SK-N-SH (cell line): ENCODE measurements at regions not wholly inside any gene's neighbourhood (a gene's known extent, or its start where the extent isn't known, plus 50 kb on each side); places are given as distances from the start of the nearest gene placed in this dataset.

Source experiments
- MXI1 ChIP-seq: IDR thresholded peaks from 2 replicates; pipeline ENCODE4 v1.6.1; 2012; ENCODE audit warnings: mild to moderate bottlenecking, low read depth, low read length, improper control_type of control experiment
- TF ChIP-seq, protein P1 (sequence below): fragments of 200-600 bp; sonication (generic); IDR thresholded peaks from 2 replicates; pipeline ENCODE4 v1.6.1; 2017; ENCODE audit warnings: antibody characterized with exemption, mild to moderate bottlenecking, moderate library complexity

DNA sequence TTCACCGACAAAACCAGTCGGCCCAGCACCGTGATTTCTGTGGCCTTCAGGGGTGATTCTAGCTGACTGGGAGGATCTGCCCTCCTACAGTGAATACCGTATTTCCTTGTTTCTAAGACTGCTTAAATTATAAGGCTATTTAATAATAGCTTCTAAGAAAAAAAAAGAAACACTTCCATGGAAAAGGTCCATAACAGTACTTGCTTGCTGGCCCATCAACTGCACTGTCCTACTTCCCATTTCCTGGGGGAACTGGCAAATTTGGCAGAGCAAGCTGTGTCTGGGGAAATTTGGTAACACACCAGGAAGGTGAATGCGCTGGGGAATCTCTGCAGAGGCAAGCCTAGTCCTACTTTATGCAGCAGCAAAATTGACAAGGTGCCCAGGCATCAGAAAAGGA is 214.0 kb downstream of the ZNF326 start:
- TF ChIP-seq MXI1 = no peak
- TF ChIP-seq, protein P1, sequence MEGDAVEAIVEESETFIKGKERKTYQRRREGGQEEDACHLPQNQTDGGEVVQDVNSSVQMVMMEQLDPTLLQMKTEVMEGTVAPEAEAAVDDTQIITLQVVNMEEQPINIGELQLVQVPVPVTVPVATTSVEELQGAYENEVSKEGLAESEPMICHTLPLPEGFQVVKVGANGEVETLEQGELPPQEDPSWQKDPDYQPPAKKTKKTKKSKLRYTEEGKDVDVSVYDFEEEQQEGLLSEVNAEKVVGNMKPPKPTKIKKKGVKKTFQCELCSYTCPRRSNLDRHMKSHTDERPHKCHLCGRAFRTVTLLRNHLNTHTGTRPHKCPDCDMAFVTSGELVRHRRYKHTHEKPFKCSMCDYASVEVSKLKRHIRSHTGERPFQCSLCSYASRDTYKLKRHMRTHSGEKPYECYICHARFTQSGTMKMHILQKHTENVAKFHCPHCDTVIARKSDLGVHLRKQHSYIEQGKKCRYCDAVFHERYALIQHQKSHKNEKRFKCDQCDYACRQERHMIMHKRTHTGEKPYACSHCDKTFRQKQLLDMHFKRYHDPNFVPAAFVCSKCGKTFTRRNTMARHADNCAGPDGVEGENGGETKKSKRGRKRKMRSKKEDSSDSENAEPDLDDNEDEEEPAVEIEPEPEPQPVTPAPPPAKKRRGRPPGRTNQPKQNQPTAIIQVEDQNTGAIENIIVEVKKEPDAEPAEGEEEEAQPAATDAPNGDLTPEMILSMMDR = no peak
